Left kidney (tissue), 1 donor: ENCODE measurements at regions not wholly inside any gene's neighbourhood (a gene's known extent, or its start where the extent isn't known, plus 50 kb on each side); places are given as distances from the start of the nearest gene placed in this dataset.
A peak's percentile ranks its signal among the peaks of the same experiment; 100 is the strongest.
"Not testable (repeated sequence)": the region's sequence is repeated elsewhere in the genome, so short reads cannot be mapped to it uniquely, and the experiment has no call there.

ENCODE experiments used
- DNase-seq: peaks from one replicate; pipeline ENCODE4 v3.0.0-alpha.2; 2013

DNA sequence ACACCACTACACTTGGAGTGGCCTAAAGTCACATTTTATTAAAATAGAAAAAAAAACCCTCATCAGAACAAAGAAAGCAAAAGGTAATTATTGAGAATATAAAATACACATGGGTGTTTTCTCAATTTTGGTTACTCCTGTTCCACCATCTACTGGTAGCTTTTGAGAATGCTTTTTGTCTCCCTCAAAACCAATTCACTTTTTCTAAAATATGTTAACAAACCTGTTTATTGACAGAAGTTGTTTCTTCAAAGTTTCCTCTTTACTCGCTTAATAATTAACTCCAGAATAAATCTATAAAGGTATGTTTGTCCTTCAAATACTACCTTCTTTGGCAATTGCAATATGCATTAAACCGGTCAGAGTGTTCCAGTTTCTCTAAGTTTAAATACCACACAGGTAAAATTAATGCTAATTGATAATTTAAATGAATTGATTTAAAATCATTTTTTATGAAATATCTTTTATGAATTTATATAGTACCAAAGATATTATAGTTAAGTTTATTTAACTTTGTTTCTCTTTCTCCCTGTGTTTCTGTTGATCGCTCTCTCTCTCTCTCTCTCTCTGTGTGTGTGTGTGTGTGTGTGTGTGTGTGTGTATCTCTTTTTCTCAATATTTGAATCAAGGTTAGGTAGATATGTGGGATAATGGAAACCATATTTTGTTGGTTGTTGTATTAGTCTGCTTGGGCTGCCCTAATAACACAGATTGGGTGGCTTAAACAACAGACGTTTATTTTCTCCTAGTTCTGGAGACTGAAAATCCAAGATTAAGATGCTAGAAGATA is 487.4 kb downstream of the PRDM9 start:
- DNase-seq = peak; percentile 4

DNA sequence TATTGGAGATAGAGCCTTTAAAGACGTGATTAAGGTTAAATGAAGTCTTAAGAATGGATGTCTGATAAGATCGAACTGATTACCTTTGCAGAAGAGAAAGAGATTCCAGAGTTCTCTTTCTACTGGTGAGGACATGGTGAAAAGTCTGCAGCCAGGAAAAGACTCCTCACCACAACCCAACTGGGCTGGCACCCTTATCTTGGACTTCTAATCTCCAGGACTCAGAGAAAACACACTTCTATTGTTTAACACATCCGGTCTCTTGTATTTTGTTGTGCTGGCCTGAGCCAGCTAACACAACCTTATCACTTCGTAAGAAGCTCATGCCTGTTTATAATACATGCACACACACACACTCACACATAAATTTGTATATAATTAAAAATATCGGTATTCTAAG is 489.1 kb downstream of the PRDM9 start:
- no peak for DNase-seq

DNA sequence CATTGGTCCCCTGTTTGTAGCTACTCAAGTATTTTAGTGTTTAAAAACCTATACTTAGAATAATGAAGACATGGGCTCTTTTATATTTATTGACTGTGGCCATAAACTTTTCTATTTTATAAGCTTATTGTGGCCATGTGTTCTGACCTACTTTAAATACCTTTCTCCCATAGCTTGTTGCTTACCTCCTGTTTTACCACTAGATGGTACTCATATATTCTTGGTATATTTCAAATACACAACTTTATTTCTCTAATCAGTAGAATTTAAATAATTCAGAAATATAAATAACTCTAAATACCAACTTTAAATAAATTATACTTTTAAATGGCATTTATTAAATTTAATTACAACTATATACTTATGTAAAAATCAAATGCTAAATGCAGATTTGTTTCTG is 498.0 kb downstream of the PRDM9 start:
- no peak for DNase-seq

DNA sequence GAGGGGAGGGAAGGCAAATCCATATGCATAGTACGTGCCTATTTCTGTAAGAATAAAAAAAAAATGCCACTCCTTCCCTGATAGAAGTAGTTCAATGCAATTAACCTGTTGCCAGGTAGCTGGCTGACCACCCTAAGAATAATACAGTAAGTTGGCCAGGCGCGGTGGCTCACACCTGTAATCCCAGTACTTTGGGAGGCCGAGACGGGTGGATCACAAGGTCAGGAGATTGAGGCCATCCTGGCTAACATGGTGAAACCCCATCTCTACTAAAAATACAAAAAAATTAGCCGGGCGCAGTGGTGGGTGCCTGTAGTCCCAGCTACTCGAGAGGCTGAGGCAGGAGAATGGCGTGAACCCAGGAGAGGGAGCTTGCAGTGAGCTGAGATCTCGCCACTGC is 510.3 kb downstream of the PRDM9 start:
- DNase-seq = not testable (repeated sequence)

DNA sequence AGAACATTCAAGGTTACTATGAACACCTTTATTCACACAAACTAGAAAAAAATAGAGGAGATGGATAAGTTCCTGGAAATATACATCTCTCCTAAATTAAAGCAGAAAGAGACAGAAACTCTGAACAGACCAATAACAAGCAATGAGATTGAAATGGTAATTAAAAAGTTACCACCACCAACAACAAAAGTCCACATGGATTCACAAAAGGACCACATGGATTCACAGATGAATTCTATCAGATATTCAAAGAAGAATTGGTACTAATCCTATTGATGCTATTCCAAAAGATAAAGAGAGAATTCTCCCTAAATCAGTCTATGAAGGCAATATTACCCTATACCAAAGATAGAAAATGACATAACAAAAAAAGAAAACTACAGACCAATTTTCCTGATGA is 518.9 kb downstream of the PRDM9 start:
- DNase-seq = no peak

DNA sequence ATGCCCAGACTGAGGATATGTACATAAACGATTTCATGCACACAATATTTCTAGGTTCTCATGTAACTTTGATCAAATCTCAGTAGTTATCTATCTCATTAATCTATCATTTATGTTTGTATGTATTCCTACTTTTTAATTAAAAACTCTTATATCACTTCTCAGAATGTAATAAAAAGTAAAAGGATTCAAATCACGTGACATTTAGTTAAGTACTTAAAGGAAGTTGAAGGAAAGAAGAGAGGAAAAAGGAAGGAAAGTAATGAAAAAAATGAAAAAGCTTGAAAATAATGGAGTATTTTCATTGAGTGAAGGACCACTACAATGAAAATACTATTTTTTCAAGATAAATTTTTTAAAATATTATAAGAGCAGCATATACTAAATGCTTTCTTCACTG is 535.3 kb downstream of the PRDM9 start:
- DNase-seq = no peak

DNA sequence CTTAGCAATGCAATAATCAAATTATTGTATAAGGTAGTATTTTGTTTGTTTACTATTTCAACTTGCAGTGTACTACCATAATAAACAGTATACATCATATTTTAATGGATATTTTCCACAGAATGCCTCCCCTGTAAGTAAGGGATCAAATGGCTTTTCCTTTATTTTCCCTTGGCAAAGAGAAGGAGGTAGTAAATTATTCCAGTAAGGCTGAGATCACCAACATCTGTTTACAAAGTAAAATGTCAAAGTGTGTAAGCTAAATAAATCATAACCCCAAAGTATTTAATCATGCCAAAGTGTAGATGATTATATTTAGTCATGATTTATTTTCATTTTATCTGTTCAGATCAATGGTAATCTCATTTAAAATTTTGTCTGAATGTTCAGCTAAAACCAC is 537.6 kb downstream of the PRDM9 start:
- no peak for DNase-seq

DNA sequence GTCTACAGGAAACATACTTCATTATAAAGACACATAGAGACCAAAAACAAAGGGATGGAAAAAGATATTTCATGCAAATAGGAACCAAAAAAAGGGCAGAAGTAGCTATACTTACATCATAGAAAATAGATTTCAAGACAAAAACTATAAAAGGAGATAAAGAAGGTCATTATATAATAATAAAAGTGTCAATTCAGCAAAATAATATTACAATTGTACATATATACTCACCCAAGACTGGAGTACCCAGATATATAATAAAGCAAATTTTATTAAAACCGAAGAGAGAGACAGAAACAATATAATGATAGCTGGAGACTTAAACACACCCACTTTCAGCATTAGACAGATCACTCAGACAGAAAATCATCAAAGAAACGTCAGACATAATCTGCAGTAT is 546.3 kb downstream of the PRDM9 start:
- DNase-seq = no peak

DNA sequence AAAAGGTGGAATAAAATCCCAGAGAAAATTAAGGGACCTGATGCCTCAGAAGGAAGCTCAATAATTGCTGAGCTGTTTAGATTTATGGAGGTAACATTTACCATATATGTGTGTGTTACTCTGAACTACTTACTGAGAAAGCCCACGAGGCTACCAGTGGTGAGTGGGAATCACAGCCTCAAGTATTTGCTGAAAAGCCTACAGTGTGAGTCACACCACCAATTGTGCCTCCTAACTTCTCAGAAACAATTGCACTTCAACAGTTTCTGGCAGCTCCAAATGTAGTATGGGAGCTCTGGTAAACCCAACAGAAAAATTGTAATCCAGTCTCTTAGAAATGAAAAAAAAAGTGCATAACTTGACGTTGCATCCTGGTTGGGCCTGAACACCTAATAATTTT is 551.6 kb downstream of the PRDM9 start:
- no peak for DNase-seq

DNA sequence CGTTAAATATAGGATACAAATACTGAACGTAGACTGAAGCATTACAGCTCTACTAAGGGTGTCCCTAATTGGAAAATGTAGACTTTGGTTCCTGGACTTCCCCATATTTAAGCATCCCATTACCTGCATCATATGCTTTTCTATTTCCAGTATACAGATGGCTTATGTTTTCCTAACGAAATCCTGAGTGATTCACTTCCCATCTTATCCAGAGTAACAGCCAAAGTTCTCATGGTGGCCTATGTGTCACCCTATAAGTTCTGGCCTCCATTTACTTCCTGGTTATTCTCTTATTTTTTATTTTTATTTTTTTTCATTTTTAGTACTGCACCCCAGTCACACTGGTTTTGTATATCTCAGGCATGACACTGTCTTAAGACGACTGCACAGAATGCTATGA is 552.3 kb downstream of the PRDM9 start:
- DNase-seq = no peak

DNA sequence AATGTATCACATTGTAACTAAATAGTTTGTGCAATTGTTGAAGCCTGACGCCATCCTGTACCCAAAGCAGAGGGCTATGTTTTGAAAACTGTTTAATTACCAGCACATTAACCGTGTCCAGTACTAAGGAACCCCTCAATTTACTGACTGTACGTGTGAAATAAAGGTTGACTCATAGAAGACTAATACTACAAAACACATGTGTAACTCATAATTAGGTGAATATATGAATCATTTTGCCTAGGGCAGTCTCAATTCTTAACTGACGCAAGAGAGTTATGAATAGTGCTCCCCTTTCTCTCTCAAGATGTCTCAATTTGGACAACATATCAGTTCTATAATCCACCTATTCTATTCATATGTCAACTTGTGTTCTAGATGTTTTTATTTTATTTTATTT is 558.4 kb downstream of the PRDM9 start:
- no peak for DNase-seq

DNA sequence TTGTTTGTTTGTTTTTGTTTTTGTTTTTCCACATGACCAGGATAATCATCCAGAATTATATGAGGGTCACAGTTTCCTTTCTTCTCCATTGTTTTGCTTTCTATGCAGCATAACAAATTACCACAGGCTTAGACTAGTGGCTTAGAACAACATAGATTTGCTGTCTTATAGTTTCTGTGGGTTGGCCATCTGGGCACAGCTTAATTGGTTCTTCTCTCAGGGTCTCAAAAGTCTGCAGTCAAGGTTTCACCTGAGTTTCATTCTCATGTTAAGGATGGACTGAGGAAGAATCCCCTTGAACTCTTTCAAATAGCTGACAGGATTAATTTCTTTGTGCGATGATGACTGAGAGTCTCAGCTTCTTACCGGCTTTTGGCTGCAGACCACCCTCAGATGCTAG is 559.8 kb downstream of the PRDM9 start:
- no peak for DNase-seq

DNA sequence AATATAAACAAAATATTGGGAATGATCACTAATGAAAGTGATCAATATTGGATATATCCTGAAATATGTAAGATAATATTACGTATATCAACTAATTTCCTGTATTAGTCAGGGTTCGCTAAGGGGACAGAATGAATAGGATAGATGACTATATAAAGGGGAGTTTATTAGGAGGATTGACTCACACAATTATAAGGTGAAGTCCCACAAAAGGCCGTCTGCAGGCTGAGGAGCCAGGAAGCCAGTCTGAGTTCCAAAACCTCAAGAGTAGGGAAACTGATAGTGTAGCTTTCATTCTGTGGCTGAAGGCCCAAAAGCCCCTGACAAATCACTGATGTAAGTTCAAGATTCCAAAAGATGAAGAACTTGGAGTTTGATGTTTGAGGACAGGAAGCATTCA is 561.1 kb downstream of the PRDM9 start:
- no peak for DNase-seq

DNA sequence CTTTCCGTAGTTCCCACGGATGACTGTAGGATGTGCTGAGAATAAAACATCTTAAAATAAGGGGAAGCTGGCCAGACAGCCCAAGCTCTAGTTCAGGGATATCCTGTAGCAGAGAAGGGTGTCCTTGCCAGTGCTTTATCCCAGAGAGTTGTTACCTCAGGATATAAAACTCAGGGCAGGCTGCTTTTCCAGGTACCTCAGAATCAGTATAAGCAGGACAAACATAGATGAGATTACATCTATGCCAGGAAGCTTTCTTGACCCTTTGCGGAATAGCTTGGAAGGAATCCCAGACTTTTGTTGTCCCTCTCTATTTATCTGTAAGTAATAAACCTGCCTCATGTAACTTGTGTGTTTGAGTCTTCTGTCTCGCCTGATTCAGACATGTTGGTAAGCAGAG is 565.7 kb downstream of the PRDM9 start:
- no peak for DNase-seq

DNA sequence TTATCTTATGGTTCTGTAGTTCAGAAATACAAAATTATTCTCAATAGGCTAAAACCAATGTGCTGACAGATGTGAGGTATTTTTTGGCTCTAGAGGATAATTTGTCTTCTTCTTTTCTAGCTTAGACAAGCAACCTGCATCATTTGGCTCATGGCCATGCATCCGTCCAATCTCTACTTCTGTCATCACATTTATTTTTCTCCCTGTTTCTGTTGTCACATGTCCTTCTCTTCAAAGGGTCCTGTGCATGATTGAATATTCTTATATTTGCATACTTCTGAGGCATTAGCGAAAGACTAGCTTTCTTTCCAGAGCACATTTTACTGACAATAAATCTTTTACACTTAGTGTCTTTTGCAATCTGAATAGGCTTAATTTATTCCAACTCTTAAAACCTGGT is 564.7 kb downstream of the CDH10 start:
- DNase-seq = no peak

DNA sequence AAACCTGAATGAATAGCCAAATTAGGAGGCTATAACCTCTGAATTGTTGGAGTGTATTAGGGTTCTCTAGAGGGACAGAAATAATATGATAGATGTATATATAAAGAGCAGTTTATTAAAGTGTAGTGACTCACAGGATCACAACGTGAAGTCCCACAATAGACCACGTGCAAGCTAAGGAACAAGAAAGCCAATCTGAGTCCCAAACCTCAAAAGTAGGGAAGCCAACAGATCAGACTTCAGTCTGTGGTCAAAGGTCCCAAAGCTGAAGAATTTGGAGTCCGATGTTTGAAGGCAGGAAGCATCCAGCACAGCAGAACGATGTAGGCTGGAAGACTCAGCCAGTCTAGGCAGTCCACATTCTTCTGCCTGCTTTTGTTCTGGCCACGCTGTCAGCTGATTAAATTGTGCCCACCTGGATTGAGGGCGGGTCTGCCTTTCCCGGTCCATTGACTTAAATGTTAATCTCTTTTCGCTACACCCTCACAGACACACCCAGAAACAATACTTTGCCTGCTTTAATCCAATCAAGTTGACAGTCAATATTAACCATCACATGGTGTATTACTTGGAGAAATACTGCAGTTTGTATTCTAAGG is 550.6 kb downstream of the CDH10 start:
- DNase-seq = no peak

DNA sequence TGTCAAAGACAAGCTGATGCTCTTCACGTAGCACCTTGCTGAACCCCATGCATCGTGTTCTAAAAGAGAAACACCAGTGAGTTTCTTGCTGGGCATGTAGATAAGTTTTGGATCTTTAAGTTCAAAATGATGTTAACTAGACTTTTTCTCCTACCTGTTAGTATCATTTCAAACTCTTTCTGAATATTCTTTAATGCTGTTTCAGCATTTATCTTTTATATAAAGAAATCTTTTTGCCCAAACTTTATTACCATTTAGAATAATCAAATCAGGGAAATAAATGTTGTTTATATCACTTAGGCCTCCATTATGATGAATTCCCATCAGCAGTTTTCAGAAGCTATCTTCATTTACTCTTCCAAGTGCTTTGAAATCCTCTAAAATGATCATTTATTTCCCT is 542.8 kb downstream of the CDH10 start:
- no peak for DNase-seq

DNA sequence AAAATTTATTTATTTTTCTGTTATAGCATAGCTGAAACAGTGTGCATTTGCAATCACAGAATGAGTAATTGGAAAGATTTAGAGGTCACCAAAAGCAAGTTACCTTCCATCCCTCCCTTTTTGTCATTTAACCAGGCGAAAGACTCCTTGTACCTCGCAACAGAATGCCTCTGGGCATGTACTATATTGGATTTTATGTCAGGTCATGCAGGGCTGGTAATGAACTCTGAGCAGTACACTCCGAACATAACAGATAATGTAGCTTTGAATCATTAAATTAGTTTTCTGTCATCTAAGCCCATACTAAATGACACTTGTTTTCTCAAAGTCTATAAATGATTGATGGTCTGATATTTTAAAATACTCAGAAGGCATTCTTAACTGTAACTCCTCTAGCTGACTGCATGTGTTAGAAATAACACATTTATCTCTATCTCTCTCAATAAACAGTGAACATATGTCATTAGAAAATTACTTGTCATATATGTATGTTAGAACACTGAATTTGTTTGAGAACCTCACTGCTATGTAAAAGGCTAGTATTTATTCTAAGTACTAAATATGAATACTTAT is 541.2 kb downstream of the CDH10 start:
- no peak for DNase-seq

DNA sequence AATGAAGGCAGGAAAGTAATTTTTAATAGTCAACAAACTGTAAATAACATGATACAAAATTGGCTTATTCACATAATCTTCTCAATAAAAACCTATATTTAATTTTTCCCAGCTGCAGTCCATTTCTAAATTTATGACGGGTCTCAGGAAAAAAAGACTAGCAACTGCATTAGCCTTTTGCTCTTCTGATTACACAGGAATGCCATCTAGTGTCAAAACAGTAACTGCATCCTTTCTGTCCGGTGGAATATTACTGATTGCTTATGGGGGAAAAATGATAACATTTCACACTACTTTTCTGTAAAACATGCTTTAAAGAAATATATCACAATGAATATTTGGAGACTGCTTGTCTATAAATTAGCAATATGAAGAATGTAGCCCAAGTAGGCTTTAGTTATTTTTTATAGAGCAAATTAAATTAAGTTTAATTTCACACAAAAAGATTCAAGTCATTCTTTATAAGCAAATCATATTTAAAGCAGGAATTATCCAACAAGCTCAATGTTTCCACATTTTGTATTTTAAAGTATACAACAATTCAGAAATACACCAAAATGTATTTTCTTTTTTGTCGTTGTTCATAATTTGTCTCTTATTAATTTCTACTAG is 534.7 kb downstream of the CDH10 start:
- peak; percentile 8 for DNase-seq

DNA sequence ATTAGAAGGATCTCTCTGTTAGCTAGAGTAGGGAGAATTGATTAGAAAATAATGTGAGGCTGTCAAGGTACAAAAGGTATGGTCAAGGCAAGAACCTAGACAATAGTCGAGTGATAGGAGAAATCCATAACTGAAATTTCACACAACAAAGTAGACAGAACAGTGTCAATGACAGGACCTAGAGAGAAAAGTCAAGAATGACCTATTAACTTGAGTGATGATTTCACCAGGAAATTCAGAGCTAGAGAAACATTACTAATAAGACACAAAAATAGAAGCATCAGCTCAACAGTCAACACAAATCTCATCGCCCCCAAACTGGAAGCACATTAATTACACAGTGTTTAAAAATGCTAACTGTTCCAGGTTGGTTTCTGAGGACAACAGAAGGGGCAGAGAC is 532.4 kb downstream of the CDH10 start:
- DNase-seq = no peak

DNA sequence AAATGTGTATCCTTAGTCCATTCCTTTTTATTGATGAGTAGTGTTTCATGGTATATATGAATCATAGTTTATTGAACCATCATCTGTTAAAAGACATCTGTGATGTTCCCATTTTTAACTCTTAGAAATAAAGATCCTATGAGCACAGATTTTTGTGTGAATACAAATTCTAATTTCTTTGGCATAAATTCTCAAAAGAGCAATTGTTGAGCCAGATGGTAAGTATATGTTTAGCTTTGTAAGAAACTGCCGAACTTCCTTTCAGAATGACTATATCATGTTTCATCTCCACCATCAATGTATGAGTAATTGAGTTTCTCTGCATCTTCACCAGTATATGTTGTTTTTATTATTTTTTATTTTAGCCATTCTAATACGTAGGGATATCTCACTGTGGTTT is 526.4 kb downstream of the CDH10 start:
- no peak for DNase-seq

DNA sequence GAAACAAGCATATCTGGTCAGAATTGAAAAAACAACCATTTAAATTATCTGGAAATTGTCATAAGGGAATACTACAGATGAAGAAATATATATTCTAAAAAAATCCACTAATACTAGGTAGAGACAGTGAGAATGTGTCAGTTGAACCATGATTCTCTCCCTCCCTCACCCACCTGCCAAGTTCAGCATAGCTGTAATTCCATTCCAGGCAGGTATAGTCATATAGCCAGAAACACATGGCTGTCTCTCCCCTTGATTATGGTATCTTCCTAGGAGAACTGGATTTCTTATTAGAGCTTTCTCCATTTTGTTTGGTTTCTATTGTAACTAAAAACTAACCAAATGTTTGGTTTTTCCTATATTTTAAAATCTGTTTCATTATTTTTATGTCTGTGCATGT is 509.2 kb downstream of the CDH10 start:
- no peak for DNase-seq

DNA sequence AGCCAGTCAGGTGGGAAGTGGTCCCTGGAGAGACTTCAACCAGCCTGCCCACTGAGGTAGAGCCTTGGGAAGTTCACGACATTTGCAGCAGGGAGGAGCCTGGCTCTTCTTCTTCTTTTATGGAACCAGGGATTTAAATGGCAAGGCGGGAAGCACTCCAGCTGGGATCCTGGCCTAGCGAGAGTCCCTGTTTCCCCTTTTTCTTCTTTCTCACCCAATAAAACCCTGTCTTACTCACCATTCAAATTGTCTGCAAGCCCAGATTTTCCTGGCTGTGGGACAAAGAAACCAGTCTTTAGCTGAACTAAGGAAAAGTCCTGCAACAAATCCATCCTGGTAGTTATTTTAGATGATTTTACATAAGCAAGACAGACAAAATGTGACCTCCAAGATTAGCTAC is 503.7 kb downstream of the CDH10 start:
- no peak for DNase-seq

DNA sequence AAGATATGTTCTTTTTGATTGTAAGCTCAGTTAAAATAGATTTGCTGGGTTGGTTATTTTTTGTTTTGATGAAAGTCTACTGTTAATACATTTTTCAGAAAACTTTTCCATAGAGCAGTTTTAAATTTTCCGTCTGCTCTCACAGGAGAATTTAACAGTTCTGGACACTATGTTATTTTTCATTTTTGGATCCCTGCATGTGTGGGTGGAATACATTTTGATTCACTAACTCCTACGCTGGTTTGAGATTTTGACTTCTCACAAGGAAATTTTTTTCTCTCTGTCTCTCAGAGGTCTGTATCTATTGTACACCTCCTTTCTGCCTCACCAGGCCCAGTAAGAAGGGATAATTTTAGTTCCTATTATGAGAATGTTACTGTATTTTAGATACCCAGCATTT is 502.4 kb downstream of the CDH10 start:
- no peak for DNase-seq
